AG09319 (cell line): ENCODE measurements at regions not wholly inside any gene's neighbourhood (a gene's known extent, or its start where the extent isn't known, plus 50 kb on each side); places are given as distances from the start of the nearest gene placed in this dataset.

Experiments
- DNase-seq: peaks from one replicate; pipeline ENCODE4 v3.0.0-alpha.2; 2010; ENCODE audit warnings: low read depth; ENCODE audit errors: extremely low read depth
- TF ChIP-seq, protein P1 (sequence below): IDR thresholded peaks from 2 replicates; pipeline ENCODE4 v1.5.1; 2011; ENCODE audit warnings: low read depth, mild to moderate bottlenecking, inconsistent platforms, low read length, moderate library complexity

DNA sequence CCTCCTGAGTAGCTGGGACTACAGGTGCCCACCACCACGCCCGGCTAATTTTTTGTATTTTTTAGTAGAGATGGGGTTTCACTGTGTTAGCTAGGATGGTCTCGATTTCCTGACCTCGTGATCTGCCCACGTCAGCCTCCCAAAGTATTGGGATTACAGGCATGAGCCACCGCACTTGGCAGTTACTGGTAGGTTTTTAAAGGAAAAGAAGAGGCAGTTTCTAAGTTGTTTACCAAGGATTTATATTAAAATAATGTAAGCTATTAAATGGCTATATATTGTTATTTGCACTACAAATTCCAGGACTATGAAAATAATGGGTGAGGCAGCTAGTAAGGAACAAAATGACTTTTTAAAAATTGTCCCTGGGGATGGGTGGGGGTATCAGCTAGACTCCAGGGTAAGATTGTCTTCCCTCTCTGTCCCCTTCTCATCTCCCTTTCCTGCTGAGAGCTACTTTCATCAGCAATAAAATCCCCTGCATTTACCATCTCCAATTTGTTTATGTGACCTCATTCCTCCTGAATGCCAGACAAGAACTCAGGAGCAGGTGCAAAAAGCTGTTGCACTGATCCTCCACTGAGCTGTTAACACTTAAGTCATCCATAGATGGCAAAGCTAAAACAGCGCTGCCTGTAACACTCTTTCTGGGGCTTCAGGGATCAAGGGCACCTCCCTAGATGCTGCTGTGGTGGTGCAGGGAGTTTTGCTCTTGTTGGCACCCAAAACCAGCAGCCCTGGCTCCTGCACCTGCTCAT is 165.2 kb downstream of the ZPLD1 start:
- no peak for DNase-seq
- TF ChIP-seq, protein P1, sequence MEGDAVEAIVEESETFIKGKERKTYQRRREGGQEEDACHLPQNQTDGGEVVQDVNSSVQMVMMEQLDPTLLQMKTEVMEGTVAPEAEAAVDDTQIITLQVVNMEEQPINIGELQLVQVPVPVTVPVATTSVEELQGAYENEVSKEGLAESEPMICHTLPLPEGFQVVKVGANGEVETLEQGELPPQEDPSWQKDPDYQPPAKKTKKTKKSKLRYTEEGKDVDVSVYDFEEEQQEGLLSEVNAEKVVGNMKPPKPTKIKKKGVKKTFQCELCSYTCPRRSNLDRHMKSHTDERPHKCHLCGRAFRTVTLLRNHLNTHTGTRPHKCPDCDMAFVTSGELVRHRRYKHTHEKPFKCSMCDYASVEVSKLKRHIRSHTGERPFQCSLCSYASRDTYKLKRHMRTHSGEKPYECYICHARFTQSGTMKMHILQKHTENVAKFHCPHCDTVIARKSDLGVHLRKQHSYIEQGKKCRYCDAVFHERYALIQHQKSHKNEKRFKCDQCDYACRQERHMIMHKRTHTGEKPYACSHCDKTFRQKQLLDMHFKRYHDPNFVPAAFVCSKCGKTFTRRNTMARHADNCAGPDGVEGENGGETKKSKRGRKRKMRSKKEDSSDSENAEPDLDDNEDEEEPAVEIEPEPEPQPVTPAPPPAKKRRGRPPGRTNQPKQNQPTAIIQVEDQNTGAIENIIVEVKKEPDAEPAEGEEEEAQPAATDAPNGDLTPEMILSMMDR: no peak

DNA sequence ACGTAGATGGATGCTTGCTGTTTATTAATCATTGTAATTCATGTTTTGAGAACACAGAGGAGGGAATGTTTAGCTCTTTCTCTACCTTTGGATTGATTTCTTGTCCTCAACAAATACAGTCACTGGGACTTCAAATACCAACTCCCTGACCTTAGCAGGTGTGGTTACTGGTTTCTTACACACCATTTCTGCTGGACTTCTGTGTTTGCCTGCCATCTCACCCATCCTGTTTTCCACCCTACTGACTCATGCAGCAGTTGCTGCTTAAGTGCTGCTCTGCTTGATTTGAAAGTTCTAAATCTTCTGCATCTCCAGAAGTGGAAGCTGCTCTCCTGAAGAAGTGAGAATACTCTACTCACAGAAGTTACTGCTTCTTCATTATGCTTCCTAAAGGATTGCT is 170.3 kb downstream of the ZPLD1 start:
- TF ChIP-seq, protein P1: no peak
- no peak for DNase-seq

DNA sequence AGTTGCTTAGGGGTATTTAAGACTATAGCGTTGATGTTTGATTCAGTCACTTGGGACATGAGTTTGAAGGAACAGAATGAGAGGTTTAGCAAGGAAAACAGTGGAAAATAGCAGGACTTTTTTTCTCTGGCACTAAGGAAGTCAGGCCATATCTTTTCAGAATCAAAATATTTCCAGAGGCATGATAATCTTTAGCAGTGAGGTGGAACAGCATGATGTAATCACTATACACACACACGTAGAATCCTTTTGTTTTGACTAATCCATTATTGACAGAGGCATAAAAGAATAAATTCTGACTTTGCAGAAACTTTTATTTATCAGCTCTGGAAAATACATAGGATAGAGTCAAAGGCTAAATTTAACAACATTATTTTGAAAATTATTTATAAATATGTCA is 174.1 kb downstream of the ZPLD1 start:
- TF ChIP-seq, protein P1: no peak
- DNase-seq: no peak

DNA sequence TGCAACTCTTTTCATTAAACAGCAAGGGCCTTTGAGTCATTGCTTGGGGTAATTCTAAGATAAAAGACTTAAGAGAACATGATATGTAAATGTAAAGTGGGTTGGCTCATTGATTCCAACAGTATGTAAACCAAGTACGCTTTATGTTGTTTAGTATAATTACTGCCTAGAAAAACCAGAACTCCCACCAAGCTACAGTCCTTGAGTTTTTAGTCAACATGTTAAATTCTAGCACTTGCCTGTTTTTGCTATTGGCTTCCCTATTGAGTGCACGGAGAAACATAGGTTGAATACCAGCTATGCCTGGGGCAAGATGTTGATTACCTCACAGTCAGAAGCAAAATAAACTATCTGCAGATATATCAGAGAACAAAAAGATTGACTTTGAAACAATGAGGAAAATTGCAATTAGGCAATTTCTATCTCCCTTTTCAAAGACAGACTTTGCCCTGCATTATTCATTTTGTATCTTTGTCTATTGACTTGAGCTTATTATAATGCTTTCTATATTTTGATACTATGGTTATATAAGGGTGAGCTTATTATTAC is 179.3 kb downstream of the ZPLD1 start:
- TF ChIP-seq, protein P1: no peak
- DNase-seq: no peak

DNA sequence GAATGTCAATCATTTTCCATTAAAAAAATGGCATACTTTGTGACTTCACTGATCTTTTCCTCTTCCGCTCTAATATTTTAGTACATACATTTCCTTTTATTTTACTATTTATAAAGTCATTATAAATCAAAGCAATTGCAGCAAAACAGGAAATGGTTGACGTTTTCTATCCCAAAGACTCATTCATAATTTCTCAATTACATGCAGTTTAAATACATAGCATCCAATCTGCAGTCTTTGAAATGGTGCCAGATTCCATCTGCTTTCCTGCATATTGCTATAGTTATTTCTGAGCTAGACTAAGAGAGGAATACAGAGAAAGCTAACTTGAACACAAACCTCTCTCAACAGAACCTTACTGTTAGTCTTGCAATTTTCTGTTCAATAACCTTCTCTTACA is 179.8 kb downstream of the ZPLD1 start:
- TF ChIP-seq, protein P1: no peak
- DNase-seq: no peak

DNA sequence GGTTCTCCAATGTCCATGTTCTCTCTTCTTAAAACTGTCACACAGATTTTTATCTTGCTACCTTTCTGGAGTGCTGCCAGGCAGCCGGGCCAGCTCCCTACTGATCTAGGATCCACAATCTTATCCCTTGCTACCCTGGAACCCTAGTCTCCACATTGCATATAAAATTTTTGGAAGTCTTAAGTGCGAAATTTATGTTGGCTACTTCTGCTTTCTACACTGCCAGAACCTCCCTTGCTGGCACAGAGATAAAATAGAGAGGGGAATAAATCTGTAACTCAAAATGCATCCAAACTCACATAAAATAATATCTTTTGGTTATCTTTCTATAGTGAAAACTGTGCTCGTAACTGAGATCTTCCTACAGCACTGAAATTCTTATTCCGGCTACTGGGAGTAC is 182.6 kb downstream of the ZPLD1 start:
- DNase-seq: no peak
- TF ChIP-seq, protein P1: no peak

DNA sequence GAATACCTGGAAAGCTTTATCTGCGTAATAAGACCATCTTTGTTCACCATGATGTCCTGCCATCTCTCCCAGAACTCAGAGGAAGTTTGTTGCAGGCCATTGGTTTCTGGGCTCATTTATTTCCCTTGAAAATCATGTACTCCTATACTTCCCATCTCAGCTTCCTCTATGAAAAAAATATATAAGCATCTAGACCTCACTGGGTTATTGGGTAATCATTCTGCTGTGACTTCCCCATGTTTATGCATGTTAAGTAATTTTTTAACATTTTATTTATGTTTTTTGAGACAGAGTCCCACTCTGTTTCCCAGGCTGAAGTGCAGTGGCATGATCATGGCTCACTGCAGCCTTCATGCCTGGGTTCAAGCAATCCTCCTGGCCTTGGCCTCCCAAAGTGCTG is 184.5 kb downstream of the ZPLD1 start:
- TF ChIP-seq, protein P1: no peak
- DNase-seq: no peak
